LNCaP clone FGC (cell line): ENCODE measurements at regions not wholly inside any gene's neighbourhood (a gene's known extent, or its start where the extent isn't known, plus 50 kb on each side); places are given as distances from the start of the nearest gene placed in this dataset.
"Not testable (repeated sequence)": the region's sequence is repeated elsewhere in the genome, so short reads cannot be mapped to it uniquely, and the experiment has no call there.

Experiments
- DNase-seq: peaks from one replicate; pipeline ENCODE4 v3.0.0-alpha.2; 2011; ENCODE audit warnings: low read depth
- H3K4me3 ChIP-seq: 2 replicates; pipeline ENCODE4 v1.5.1; 2011; ENCODE audit warnings: mild to moderate bottlenecking, low read depth, low read length, control low read depth
- CTCF ChIP-seq: IDR thresholded peaks from 2 replicates; pipeline ENCODE4 v1.5.1; 2012; ENCODE audit warnings: mild to moderate bottlenecking; ENCODE audit not compliant: control insufficient read depth, insufficient read depth; ENCODE audit errors: extremely low read depth

- no peak for TF ChIP-seq CTCF
- no peak overlapping the region for H3K4me3 ChIP-seq
- no peak for DNase-seq
Measured at GRCh38 chr3:157914882-157915281, 191.3 kb downstream of the SHOX2 start.

GRCh38 chr3:157913741-157914150, 192.5 kb downstream of the SHOX2 start:
- no peak overlapping the region for H3K4me3 ChIP-seq
- no peak for DNase-seq
- no peak for TF ChIP-seq CTCF

- no peak for DNase-seq
- no peak overlapping the region for H3K4me3 ChIP-seq
- no peak for TF ChIP-seq CTCF
Measured at GRCh38 chr3:157912514-157913451, 193.4 kb downstream of the SHOX2 start.

- no peak overlapping the region for H3K4me3 ChIP-seq
- DNase-seq, result no peak
- TF ChIP-seq CTCF, result no peak
Measured at GRCh38 chr3:157906627-157907026, 199.6 kb downstream of the SHOX2 start.

- TF ChIP-seq CTCF, result no peak
- H3K4me3 ChIP-seq, result no peak overlapping the region
Measured at GRCh38 chr3:157905885-157906284, 200.3 kb downstream of the SHOX2 start.

GRCh38 chr3:157902680-157903079, 203.5 kb downstream of the SHOX2 start:
- H3K4me3 ChIP-seq, DNase-seq: not testable (repeated sequence)

More at GRCh38 chr3:157905885-157906284, 200.3 kb downstream of the SHOX2 start:
- DNase-seq, result no peak

- no peak overlapping the region for H3K4me3 ChIP-seq
- TF ChIP-seq CTCF, result no peak
- no peak for DNase-seq
Measured at GRCh38 chr3:157888040-157888439, 218.2 kb downstream of the SHOX2 start.
